Testis (tissue), 2 donors: ENCODE measurements at regions not wholly inside any gene's neighbourhood (a gene's known extent, or its start where the extent isn't known, plus 50 kb on each side); places are given as distances from the start of the nearest gene placed in this dataset.

Experiments
- DNase-seq: peaks from one replicate; pipeline ENCODE4 v3.0.0-alpha.2; 2019
- H3K27ac ChIP-seq, 2 donors: fragments of 200-600 bp; sonication (generic); one replicate each; pipeline ENCODE4 v1.5.1; 2019
- H3K27me3 ChIP-seq: fragments of 200-600 bp; sonication (generic); one replicate; pipeline ENCODE4 v1.5.1; 2019
- H3K36me3 ChIP-seq: fragments of 200-600 bp; sonication (generic); one replicate; pipeline ENCODE4 v1.5.1; 2017; ENCODE audit warnings: low read depth; ENCODE audit errors: missing control alignments
- H3K4me1 ChIP-seq: fragments of 200-600 bp; sonication (generic); one replicate; pipeline ENCODE4 v1.5.1; 2019
- H3K4me3 ChIP-seq, 2 donors: fragments of 200-600 bp; sonication (generic); one replicate each; pipeline ENCODE4 v1.5.1; 2017 to 2019
- H3K9me3 ChIP-seq: fragments of 200-600 bp; sonication (generic); one replicate; pipeline ENCODE4 v1.5.1; 2017
- CTCF ChIP-seq, 3 experiments: fragments of 450-650 bp in 2 of 3; fragments of 200-600 bp in 1 of 3; sonication (generic) in 1 of 3; IDR thresholded peaks; one replicate each; pipeline ENCODE4 v1.5.1; 2016 to 2019; ENCODE audit warnings: antibody characterized with exemption in 3 of 3, mild to moderate bottlenecking in 2 of 3, moderate library complexity in 1 of 3
- POLR2A ChIP-seq: fragments of 450-650 bp; IDR thresholded peaks from one replicate; pipeline ENCODE4 v1.6.1; 2017; ENCODE audit warnings: antibody characterized with exemption, mild to moderate bottlenecking, moderate library complexity
- WGBS, 2 donors: methylation state at CpG; one replicate each; pipeline ENCODE4 v1.1.5; 2018; 5-methylcytosine and 5-hydroxymethylcytosine counted together
- intact Hi-C: fragments of 100-400 bp; cut with DNase I; formaldehyde crosslinking; loops from one replicate; pipeline ENCODE4 v1.15.1; 2023; ENCODE audit warnings: low total_unique reads

- Histone ChIP-seq H3K9me3 (no peaks in the 10 kb centered on the region), H3K36me3 (no peaks in the 10 kb centered on the region), H3K4me3 (no peak overlapping the region), H3K27ac (no peak overlapping the region), H3K4me1 (no peaks in the 10 kb centered on the region), H3K27me3 (no peaks in the 10 kb centered on the region)
- TF ChIP-seq CTCF (IDR thresholded peaks at IDR 0.05) (no peak), POLR2A (no peak)
- intact Hi-C loops = no loop called here
- DNase-seq = no peak
Observed at GRCh38 chr12:85741046-85741445, 95.2 kb downstream of the RASSF9 start.

- intact Hi-C loops = no loop called here
- Histone ChIP-seq H3K27me3 (no peaks in the 10 kb centered on the region), H3K9me3 (no peaks in the 10 kb centered on the region), H3K36me3 (no peaks in the 10 kb centered on the region), H3K4me1 (no peaks in the 10 kb centered on the region), H3K4me3 (no peak overlapping the region), H3K27ac (no peak overlapping the region)
- WGBS, 2 donors = 31 to 45% methylated on average over 3 of the region's 3 CpGs
- no peak for DNase-seq
- TF ChIP-seq POLR2A (no peak), CTCF (IDR thresholded peaks at IDR 0.05) (no peak)
Observed at GRCh38 chr12:85747941-85748495, 88.2 kb downstream of the RASSF9 start.
